ENCODE measurements at regions not wholly inside any gene's neighbourhood (a gene's known extent, or its start where the extent isn't known, plus 50 kb on each side); places are given as distances from the start of the nearest gene placed in this dataset.
A peak's percentile ranks its signal among the peaks of the same experiment; 100 is the strongest.

DNA sequence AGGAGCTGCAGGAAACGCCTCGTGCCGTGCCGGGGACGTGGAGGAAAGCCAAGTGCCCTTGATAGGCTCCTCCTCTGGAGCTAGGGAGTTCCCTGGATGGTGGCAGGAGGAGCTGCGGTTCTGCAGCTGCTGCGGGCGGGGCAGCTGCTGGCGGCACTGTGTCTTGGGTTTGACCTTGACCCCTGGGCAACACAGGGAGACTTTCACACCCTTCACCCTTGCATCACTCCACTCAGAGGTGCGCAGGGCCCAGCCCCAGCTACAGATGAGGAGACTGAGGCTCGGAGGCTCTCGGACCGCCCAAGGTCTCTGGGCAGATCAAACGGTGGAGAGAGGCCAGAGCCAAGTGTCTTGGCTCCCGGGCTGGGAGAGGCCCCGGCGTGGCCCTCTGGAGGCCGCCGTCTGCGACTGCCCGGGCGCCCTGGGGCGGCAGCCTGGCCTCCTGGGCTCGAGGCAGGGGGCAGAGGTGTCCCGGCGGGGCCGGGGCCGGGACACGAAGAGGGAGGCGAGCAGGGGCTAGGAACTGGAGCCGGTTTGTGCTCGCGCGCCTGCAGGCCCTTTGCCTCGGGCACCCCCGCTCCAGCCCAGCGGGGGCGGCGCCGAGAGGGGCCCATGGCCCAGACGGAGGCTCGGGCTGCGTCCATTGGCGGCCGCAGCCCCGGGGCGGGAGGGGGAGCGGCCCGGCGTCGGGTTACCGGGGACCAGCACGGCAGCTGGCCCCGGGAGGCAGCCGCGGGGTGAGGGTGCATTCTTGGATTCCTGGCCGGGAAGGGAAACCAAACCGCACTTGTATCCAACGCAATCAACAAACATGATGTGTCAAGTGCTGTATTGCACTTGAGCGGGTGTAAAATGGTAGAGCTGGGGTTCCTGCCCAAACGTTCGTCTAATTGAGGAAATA lies 129.6 kb upstream of the SLC1A4 start:
- no peak for DNase-seq

DNA sequence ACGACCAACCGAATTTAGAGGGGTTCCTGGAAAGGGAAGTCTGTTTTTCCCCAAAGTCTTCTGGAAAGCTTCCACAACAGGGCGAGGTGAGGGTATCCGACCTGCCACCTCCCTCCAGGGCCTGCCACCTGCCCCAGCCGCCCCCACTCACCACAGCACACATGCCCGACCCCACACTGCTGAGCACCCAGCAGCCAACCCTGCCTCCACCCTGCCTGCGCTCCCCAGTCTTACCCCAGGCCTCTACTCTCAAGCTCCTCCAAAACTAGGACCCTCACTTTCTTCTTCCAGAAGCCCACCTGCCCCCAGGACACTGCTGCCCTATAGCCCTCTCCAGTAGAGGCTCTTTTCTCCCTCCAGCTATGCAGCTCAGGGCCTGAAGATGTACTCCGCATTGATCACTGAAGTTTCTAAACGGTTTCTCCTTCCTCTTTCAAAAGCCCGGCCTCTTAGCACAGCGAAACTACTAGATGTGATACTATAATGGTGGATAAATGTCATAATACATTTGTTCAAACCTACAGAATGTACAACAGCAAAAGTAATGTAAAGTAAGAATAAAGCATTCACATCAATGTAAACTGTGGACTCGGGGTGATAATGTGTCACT lies 128.8 kb upstream of the SLC1A4 start:
- no peak for DNase-seq

DNA sequence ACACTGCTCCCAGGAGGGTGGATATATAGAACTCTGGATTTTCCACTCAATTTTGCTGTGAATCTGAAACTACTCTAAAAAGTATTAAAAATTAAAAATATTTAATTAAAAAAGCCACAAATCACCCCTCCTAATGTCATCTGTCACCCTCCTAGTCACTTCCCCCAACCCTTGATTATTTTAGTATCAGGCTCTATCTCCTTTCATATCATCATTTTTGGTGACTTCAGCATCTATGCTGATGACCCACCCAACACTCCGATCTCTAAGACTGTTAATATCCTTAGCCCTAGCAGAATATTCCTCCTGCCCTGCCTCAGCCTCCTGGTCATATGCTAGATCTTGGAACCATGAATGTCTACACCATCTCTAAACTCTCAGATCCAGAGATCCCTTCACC lies 128.3 kb upstream of the SLC1A4 start:
- no peak for DNase-seq

DNA sequence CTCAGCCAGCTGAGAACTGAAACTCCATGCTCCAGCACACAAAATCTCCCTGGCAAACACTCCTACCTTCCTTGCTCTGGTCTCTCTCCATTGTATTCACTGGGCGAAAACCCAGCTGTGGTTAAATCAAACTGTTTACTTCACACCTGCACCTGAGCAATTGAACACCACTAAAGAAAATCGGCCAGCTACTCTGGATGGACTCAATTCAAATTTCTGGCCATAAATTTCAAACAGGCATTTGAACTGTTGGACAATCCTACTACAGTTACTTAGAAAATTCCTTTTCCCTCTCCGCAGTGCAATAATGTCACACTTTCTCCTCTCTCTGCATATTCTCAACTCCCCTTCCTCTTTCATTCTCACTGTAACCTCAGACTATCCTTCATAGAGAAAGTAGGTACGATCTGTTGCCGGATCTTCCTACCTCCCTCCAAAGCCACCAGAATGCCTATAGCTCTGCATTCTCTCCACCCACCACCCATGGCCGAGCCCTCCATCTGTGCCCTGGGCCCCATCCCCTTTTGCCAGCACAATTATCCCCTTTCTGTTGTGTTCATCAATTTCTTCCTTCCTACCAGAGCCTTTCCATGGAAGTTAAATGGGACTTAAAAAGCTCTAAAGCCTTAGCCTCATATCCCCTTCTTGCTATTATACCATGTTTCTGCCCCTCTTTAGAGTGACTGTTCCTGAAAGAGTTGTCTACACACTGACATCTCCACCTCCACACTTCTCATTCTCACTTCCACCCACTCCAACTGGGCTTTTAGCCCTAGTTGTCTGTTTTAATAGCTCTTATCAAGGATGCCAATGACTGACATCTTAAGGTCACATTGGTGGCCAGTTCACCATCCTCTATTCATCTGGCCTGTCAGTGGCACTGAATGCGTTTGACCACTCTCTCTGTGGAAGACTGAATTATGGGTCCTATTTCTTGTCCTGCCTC lies 127.5 kb upstream of the SLC1A4 start:
- DNase-seq, result no peak

DNA sequence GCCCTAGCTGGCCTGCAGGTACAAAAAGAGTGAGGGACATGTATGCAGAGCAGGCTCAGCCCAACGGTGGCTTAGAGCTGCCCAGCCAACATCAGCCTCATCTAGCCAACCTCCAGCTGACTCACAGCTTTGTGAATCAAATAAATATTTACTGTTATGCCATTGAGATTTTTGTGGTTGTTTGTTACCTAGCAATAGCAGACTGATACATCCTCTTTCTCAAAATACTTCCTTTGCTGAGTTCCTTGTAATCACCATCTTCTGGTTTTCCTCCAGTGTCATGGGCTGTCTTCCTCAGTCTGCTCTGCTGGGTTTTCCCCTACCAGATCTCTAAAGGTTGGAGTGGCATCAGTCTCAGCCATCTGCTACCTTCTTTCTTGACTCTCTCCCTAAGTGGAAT lies 126.6 kb upstream of the SLC1A4 start:
- DNase-seq, result no peak

DNA sequence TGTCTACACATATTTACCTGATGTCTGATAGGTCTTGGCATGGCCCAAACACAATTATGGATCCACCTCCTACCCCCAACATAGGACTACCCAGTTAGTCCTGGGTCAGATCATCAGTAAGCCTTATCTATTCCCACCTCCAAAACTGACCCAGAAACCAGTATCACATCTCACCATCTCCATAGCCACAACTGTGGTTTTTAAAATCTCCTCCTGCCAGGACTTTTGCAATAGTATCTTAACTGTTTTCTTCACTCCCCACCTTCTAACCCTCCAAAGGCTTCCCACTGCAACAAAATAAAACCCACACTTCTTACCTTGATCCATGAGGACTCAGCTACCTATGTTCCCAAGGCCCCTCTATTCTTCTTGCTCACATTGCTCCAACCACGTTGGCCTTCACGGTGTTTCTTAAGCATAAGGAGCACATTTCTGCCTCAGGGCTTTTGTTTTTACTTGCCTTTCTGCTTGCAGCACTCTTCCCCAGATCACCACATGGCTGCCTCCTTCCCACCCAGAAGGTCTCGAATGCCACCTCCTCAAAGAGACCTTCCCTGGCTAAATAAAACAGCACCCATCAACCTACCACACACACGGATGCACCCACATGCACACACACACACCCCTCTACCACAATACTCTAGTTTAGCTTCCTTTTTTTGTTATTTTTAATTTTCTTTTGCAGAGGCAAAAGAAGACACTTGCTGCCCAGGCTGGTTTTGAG lies 125.9 kb upstream of the SLC1A4 start:
- no peak for DNase-seq

DNA sequence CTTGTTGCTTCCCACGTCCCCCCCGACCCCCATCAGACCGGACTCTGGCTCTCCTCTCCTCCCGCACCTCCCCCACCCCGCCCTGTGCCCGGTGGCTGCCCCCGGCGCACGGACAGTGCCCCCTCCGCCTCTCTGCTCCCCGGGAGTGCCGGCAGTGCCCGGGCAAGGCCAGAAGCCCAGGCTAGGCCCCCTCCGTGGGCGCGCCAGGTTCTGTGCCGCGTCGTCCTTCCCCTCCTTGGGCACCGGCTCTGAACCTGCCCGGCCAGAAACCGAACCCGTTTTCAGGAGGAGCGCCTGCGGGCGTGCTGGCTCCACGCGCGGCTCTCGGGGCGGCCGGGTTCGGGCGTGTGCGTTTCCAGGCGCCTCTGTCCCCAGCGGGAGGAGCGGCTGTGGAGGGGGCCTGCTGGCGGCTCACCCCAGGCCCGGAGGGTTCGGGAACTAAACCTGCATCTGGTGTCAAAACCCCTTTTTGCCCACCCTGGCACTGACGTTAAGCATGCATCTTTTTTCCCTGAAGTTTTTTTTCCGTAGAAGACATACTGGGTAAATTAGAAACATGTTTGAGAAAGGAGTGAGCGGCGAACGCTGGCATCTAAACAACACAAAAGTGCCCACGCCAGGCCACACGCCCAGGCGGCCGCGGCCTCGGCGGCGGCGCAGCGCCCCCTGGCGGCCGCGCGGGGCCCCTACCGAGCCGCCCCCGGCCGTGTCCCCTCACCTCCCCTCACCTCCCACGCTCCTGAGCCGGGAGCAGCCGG lies 123.9 kb upstream of the SLC1A4 start:
- DNase-seq, result peak; percentile 56 to 58

DNA sequence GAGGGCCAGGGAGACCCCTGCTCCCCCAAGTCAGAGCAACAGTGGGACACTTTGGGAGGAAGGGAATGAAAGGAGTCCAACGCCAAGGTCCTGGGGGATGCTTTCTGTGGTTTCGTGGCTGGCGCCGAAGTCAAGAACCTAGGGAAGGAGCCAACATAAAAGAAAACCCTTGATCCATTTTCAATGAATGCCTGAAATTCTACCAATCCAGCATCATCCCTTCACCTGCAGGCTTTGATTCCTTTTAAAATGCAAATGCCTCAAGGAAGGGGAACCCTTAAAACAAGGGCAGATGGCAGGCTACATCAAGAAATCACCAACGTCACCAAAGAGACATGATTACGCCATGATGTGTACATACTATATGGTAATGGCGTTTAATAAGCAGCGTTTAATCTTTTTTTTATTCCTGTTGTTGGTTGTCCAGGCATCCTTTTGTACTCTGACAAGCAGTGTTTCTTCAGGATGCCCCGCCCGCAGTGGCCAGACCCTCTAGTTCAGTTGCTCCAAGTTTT lies 123.3 kb upstream of the SLC1A4 start:
- DNase-seq, result no peak

DNA sequence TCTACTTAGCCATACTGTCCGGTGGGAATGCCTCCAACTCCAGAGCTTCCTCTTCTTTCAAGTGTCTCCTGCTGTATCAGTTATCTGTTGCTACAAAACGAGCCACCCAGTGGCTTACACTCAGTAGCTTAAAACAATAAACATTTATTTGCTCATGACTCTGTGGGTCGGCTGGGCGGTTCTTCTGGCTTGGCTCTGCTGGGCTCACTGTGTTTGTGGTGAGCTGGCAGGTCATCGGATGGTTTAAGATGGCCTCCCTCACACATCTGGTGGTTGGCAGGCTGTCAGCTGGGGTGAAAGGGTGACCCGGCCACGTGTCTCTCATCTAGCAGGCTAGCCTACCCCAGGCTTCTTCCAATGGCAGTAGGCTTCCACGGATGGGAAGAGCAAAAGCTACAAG lies 122.4 kb upstream of the SLC1A4 start:
- DNase-seq, result no peak

DNA sequence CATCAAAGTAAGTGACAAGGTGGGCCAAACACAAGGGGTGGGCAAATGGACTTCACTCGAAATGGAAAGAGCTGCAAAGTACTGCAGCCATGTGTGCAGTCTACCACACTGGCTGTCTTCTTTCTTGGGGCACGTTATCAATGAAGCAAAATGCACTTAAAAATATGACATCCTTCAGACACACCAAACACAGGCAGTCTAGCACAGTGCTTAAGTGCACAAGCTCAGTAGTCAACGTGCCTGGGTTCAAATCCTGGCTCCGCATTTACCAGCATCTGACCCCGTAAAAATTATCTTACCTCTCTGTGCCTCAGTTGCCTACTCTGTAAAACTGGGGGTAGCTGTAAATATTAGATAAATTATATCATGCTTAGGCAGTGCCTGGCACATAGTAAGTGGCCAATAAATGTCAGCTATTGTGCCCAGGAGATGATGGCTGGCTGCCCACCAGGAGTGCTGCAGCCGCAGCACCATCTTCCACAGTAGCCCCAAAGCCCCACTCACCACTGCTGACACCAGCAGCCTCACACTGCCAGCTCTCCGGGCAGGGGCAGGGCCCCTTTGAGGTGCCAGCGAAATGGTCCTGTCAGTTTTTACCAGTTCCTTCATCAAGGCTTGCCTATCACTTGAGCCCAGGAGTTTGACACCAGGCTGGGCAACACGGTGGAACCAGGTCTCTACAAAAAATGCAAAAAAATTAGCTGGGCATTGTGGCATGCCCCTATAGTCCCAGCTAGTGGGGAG lies 121.8 kb upstream of the SLC1A4 start:
- DNase-seq, result no peak

DNA sequence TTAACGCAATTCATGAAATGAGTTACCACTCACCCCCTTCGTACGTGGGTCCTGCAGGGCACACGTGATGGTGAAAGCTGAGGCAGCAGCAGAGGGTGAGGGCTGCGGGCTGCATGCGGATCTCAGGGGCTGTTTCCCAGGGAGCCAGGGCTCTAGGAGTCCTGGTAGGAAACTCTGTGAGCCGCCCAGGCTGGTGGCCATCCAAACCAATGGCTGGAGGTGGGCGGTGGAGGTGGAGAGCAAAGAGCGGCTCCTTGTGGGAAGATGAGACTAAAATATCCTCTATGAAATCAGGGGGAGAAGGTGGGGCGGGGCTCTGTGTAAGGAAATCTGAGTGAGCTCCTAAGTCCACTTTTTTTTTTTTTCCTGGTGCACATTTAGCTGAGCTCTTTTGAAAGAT lies 120.1 kb upstream of the SLC1A4 start:
- no peak for DNase-seq

DNA sequence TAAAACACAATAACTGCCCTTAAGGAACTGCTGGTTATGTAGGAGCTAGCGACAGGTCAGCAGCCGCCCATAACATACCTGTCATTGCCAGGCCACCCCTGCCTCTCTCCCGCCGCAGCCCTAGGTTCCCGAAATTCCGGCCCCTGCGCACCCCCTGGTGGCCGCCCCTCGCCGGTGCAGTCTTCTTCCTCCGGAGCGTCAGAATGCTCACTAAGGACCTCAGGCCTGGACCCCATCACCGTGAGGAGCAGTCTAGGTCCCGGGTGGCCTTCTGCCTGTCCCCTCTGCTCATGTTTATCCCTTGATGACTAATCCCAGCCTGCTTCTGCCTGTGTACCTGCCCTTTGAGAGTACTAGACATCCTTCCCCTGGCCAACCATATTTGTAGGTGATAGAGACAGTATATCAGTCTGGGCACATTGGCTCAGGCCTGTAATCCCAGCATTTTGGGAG lies 115.7 kb upstream of the SLC1A4 start:
- peak; percentile 66 to 77 for DNase-seq

DNA sequence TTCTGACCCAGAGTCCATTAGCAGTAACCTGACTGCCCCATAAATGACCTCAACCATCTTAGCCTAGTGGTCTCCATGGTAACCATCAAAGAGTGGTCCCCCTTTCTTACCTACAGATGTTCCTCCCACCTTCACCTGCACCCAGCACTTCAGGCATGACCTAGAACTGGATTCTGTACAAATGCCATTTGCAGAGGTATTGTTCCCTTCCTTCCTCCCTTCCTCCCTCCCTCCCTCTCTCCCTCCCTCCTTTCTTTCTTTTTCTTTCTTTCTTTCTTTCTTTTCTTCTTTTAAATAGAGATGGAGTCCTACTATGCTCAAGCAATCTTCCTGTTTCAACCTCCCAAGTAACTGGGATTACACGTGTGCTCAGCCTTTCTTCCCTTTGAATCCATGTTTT lies 114.6 kb upstream of the SLC1A4 start:
- no peak for DNase-seq

DNA sequence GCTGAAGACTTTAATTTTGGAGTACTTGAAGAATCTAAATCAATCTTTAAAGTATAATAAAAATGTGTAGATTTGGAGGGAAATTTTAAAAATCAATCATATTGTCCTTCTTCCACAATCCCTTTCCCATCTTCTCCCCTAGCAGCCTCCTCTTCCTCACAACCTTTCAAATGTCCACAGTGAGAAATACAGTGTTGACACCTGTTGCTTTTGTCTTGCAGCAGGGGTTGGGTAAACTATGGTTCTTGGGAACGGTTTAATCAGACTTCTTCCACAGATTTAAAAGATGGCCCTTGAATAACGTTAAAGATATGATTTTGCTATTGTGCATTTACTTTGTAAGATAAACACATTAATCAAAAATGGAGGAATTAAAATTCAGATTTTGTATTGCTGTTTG lies 113.8 kb upstream of the SLC1A4 start:
- no peak for DNase-seq

DNA sequence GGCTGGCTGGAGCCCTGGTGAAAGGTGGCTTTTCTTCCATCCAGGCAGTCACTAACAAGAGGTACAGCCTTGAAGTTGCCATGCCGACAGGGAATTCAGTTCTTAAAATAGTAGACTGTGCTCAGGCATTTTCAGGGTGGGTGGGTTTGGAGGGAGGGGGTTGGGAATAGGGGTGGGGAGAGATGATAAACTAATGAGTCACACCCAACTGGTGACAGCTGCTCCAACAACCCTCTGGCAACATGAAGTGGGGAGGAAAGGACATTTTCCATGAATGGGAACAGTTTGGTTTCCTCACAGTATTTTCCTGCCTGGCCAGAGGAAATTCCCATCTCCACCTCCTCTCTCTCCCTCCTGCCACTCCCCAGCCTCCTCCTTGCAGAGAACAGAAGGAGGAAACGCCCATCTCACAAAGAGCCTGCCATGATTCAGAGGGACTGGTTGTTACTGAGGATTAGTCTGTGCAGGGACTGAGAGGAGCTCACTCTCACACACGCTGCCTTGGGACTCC lies 113.0 kb upstream of the SLC1A4 start:
- no peak for DNase-seq

DNA sequence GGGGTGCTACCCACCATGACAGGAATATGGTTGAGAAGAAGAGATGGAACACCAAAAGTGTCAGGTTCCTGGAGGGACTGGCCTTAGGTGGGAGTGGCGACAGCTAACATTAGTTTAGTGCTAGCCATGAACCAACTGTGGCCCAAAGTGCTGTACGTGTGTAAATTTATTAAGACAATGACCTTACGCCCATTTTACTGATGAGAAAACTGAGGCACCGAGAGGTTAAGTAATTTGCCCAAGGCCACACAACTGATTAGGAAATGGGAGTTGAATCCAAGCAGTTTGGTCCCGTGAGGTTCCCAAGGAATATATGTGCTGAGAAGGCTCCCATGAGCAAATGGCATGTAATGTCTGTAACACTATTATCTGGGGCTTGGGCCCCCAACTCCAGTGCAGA lies 109.5 kb upstream of the SLC1A4 start:
- DNase-seq, result no peak

DNA sequence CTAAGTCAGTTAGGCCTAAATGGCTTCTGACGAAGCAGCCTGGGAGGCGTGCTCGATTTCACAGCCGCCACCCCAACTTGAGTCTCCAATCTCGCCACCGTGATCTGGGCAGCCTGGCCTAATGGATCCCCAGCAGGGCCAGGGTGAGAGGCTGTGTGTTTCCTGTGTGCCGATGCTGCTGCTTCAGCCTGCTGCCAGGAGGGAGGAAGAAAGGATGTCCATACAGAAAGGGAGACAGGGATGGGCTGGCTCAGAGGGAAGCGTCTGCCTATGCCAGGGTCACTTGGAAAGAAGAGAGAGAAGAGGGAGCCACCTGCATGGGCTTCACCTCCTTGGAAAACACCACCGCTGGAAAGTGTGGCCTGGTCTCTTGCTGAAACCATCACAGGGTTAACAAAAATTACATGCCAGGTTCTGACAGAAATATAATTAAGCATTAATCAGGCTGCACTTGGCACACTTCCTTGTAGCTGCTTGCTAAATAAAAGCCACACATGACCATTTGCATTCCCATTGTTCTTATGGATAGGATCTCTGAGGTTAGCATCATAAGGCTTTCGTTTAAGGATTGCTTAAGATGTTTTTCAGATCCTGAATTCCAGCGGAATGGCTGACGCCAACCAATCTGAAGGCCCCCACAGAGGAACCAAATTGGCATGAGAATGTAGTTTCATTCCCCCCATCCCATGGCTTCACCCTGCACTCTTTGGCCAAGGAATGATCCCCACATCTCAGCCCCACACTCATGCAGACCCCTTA lies 108.8 kb upstream of the SLC1A4 start:
- no peak for DNase-seq

DNA sequence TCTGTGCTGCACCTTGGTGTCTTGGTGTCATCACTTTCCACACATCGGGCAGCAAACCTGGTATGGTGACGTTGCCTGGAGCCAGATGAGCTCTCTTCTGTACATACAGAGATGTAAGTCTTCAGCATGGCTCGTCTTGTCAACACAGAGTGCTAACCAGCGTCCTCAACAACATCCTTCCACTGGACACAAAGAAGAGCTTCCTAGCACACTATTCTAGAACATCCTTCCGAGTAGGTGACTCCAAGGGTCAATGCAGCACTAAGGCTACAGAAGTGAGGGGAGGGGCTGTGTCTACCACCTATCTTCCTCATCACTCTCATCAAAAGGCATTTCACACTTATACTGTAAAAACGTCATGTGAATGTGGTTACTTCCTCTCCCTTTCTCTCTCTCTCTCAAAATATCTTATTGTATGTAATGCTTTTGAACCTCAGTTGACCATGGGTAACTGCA lies 108.1 kb upstream of the SLC1A4 start:
- DNase-seq, result no peak

DNA sequence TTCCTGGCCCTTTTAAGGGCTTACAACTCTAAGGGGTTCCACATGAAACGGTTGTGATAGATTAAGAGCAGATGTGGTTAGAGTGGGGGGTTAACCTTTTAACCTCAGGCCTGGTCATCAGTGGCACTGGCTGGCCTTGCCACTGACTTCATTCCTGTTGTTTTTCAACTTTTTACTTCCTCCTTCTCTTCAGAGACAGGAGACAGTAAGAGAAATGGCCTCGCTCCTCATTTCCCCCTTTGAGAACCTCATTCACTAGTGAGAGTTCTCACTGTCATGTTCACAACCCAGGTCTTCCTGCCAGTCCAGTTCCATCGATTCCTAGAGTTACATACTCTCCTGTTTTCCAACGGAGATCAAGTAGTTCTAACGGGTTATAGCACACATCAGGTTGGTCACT lies 101.6 kb upstream of the SLC1A4 start:
- no peak for DNase-seq
